Karpas-422 (cell line): ENCODE measurements at regions not wholly inside any gene's neighbourhood (a gene's known extent, or its start where the extent isn't known, plus 50 kb on each side); places are given as distances from the start of the nearest gene placed in this dataset.

Experiments used
- DNase-seq: peaks from one replicate; pipeline ENCODE4 v3.0.0-alpha.2; 2015
- H2AFZ ChIP-seq: fragments of 200-600 bp; sonication (generic); 2 replicates; pipeline ENCODE4 v1.6.1; 2014; ENCODE audit warnings: antibody characterized with exemption, low read length, mixed read lengths
- H3K27ac ChIP-seq: fragments of 200-600 bp; sonication (generic); 2 replicates; pipeline ENCODE4 v1.5.1; 2014; ENCODE audit warnings: mild to moderate bottlenecking, low read length, moderate library complexity
- H3K27me3 ChIP-seq: fragments of 200-600 bp; sonication (generic); 2 replicates; pipeline ENCODE4 v1.6.1; 2014; ENCODE audit warnings: low read length, mixed read lengths
- H3K36me3 ChIP-seq: fragments of 200-600 bp; sonication (generic); 2 replicates; pipeline ENCODE4 v1.6.1; 2014; ENCODE audit warnings: low read length, mixed read lengths; ENCODE audit not compliant: insufficient read depth
- H3K4me1 ChIP-seq: fragments of 200-600 bp; sonication (generic); 2 replicates; pipeline ENCODE4 v1.6.1; 2014; ENCODE audit warnings: mild to moderate bottlenecking, low read length, mixed read lengths
- H3K4me2 ChIP-seq: fragments of 200-600 bp; sonication (generic); 2 replicates; pipeline ENCODE4 v1.6.1; 2014; ENCODE audit warnings: low read length, low read depth, mild to moderate bottlenecking; ENCODE audit not compliant: poor library complexity, severe bottlenecking
- H3K4me3 ChIP-seq: fragments of 200-600 bp; sonication (generic); 2 replicates; pipeline ENCODE4 v1.5.1; 2014; ENCODE audit warnings: mild to moderate bottlenecking, antibody characterized with exemption, low read length, mixed read lengths
- H3K79me2 ChIP-seq: fragments of 200-600 bp; sonication (generic); 2 replicates; pipeline ENCODE4 v1.6.1; 2014; ENCODE audit warnings: mild to moderate bottlenecking, low read length, mixed read lengths
- H3K9ac ChIP-seq: fragments of 200-600 bp; sonication (generic); 2 replicates; pipeline ENCODE4 v1.6.0; 2014; ENCODE audit warnings: low read length
- H3K9me2 ChIP-seq: fragments of 200-600 bp; sonication (generic), shearing (Covaris generic); replicated peaks from 2 replicates; pipeline ENCODE4 v1.6.0; 2014; ENCODE audit warnings: mild to moderate bottlenecking, low read length, moderate library complexity; ENCODE audit not compliant: insufficient read depth
- H3K9me3 ChIP-seq: fragments of 300-700, 200-600 bp; sonication (generic); 2 replicates; pipeline ENCODE4 v1.6.1; 2014; ENCODE audit warnings: low read length, mixed read lengths
- H4K20me1 ChIP-seq: fragments of 200-600 bp; sonication (generic); 2 replicates; pipeline ENCODE4 v1.6.1; 2014; ENCODE audit warnings: mild to moderate bottlenecking, antibody characterized with exemption, low read length, low read depth; ENCODE audit not compliant: insufficient read depth

- no peak overlapping the region for H2AFZ ChIP-seq
- H3K27me3 ChIP-seq = no peaks in the 10 kb centered on the region
- no peaks in the 10 kb centered on the region for H3K4me1 ChIP-seq
Measured at GRCh38 chr13:26456650-26457049, 100.8 kb upstream of the WASF3 start.

DNA sequence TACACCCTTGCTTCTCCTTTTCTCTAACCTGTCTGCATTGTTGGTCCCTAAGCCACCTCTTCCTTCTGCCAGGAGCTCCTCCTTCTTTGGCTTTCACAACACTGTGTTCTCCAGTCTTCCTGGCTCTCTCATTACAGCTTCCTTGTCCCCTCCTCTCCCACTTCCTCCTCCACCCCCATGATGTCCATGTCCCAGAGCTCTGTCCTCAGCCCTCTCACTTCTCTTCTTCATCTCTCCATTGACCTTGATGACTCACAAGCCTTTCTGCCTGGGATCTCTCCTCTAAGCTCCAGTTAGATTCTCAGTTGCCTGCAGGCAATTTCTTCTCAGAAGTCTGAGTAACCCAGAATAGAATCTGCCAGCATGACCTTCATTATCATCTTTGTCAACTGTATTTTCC is 100.3 kb upstream of the WASF3 start:
- Histone ChIP-seq H3K4me1 (no peaks in the 10 kb centered on the region), H2AFZ (no peak overlapping the region), H3K27ac (no peak overlapping the region), H3K9me2 (no peaks in the 10 kb centered on the region), H3K36me3 (no peaks in the 10 kb centered on the region), H3K27me3 (no peaks in the 10 kb centered on the region), H3K9ac (no peak overlapping the region), H4K20me1 (no peaks in the 10 kb centered on the region), H3K79me2 (no peaks in the 10 kb centered on the region), H3K4me2 (no peak overlapping the region), H3K4me3 (no peak overlapping the region), H3K9me3 (no peaks in the 10 kb centered on the region)
- DNase-seq = no peak

More at GRCh38 chr13:26456650-26457049, 100.8 kb upstream of the WASF3 start:
- Histone ChIP-seq H4K20me1 (no peaks in the 10 kb centered on the region), H3K79me2 (no peaks in the 10 kb centered on the region), H3K9me3 (no peaks in the 10 kb centered on the region), H3K9ac (no peak overlapping the region), H3K4me2 (no peak overlapping the region), H3K9me2 (no peaks in the 10 kb centered on the region), H3K4me3 (no peak overlapping the region), H3K36me3 (no peaks in the 10 kb centered on the region), H3K27ac (no peak overlapping the region)
- DNase-seq = no peak

DNA sequence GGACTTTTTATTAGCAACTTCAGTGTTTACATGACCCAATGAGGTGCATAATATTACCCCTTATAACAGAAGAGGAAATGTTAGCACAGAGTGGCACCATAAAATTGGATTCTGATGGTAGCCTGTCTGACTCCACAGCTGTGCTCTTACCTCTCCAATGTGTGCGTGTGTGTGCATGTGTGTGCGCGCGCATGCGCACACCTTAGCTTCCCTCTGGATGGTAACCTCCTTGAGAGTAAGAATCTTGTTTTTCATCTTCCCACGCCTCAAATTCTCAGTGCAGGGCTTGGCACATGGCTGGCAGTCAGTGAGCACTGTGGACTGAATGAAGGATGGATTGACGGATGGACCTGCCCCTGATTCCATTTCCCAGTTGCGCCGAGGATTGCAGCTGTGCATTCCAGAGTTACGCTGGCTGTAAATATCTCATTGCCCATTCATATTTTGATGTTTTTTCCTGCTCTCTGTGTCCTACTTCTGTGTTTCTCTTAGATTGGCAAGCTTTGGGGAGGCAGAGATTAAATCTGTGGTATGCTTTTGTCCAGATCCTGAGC is 99.2 kb upstream of the WASF3 start:
- Histone ChIP-seq H3K4me3 (no peak overlapping the region), H3K36me3 (no peaks in the 10 kb centered on the region), H3K4me2 (no peak overlapping the region), H2AFZ (no peak overlapping the region), H3K4me1 (no peaks in the 10 kb centered on the region), H3K27me3 (no peaks in the 10 kb centered on the region), H3K9me2 (no peaks in the 10 kb centered on the region), H3K27ac (no peak overlapping the region), H4K20me1 (no peaks in the 10 kb centered on the region), H3K9me3 (no peaks in the 10 kb centered on the region), H3K9ac (no peak overlapping the region), H3K79me2 (no peaks in the 10 kb centered on the region)
- no peak for DNase-seq

DNA sequence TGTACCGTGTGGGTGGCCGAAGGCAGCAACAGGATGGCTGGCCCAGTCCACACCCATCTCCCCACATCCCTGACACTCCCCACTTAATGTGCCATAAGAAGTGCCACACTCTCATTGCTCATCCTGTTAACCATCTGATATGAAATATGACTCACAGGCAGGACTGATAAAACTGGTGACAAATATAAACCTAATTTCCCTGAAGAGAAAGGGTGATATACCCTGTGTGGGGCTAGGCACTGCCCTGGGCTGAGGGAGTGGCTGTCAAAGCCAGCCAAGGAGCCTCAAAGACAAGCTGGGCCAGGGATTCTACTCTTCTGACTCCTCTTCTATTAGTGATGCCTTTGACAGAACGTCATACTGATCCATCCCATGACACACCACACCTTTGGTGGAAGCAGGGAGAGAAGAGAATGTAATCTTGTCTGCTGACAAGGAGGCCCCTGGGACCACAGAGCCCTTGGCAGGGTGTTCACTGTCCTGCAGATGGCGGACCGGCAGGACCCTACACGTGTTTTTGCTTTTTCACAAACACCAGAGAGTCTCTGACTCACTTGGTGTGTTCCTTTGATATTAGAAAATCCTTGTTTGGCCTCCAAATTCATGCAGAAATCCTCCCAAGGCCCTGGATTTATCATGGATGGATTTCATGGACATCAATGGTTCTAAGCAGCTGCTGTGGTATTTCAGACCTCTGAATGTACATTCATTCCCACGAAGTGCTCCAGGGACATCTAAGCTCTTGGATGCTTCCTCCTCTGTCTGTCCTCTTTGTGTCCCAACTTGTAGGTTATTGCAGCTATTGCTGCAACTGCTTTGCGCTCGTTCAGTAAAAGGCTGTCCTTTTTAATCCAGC is 98.0 kb upstream of the WASF3 start:
- H3K4me3 ChIP-seq = no peak overlapping the region
- H3K4me1 ChIP-seq = peaks cover 4% of the 10 kb centered on the region; the same call in 1 of the 2 replicates
- H3K27ac ChIP-seq = no peak overlapping the region
- no peaks in the 10 kb centered on the region for H4K20me1 ChIP-seq
- H3K27me3 ChIP-seq = no peaks in the 10 kb centered on the region
- no peak overlapping the region for H2AFZ ChIP-seq
- no peak overlapping the region for H3K9ac ChIP-seq
- H3K36me3 ChIP-seq = no peaks in the 10 kb centered on the region
- DNase-seq = no peak
- H3K9me2 ChIP-seq = no peaks in the 10 kb centered on the region
- H3K79me2 ChIP-seq = no peaks in the 10 kb centered on the region
- no peaks in the 10 kb centered on the region for H3K9me3 ChIP-seq
- no peak overlapping the region for H3K4me2 ChIP-seq

GRCh38 chr13:26460648-26461047 is 96.8 kb upstream of the WASF3 start:
- Histone ChIP-seq H3K9ac (no peak overlapping the region), H3K9me3 (no peaks in the 10 kb centered on the region), H3K27ac (no peak overlapping the region), H3K4me2 (no peak overlapping the region), H3K9me2 (no peaks in the 10 kb centered on the region), H3K36me3 (no peaks in the 10 kb centered on the region), H2AFZ (no peak overlapping the region), H3K79me2 (no peaks in the 10 kb centered on the region), H3K27me3 (no peaks in the 10 kb centered on the region), H3K4me1 (peaks cover 4% of the 10 kb centered on the region; the same call in 1 of the 2 replicates), H4K20me1 (no peaks in the 10 kb centered on the region), H3K4me3 (no peak overlapping the region)
- no peak for DNase-seq

GRCh38 chr13:26463296-26463695 is 94.2 kb upstream of the WASF3 start:
- H2AFZ ChIP-seq = no peak overlapping the region
- H3K27ac ChIP-seq = no peak overlapping the region
- H3K9ac ChIP-seq = no peak overlapping the region
- H3K79me2 ChIP-seq = no peaks in the 10 kb centered on the region
- H3K4me2 ChIP-seq = no peak overlapping the region
- no peak overlapping the region for H3K4me3 ChIP-seq
- no peaks in the 10 kb centered on the region for H3K9me3 ChIP-seq
- H3K9me2 ChIP-seq = no peaks in the 10 kb centered on the region
- no peaks in the 10 kb centered on the region for H4K20me1 ChIP-seq
- H3K4me1 ChIP-seq = peaks cover 4% of the 10 kb centered on the region; the same call in 1 of the 2 replicates
- DNase-seq = no peak
- H3K36me3 ChIP-seq = no peaks in the 10 kb centered on the region
- H3K27me3 ChIP-seq = no peaks in the 10 kb centered on the region

GRCh38 chr13:26463848-26464247 is 93.6 kb upstream of the WASF3 start:
- Histone ChIP-seq H3K27ac (no peak overlapping the region), H3K27me3 (no peaks in the 10 kb centered on the region), H3K4me2 (no peak overlapping the region), H3K9me2 (no peaks in the 10 kb centered on the region), H3K36me3 (no peaks in the 10 kb centered on the region), H3K79me2 (no peaks in the 10 kb centered on the region), H2AFZ (no peak overlapping the region), H3K9me3 (no peaks in the 10 kb centered on the region), H3K4me3 (no peak overlapping the region), H4K20me1 (no peaks in the 10 kb centered on the region), H3K4me1 (peaks cover 4% of the 10 kb centered on the region; the same call in 1 of the 2 replicates), H3K9ac (no peak overlapping the region)
- no peak for DNase-seq

DNA sequence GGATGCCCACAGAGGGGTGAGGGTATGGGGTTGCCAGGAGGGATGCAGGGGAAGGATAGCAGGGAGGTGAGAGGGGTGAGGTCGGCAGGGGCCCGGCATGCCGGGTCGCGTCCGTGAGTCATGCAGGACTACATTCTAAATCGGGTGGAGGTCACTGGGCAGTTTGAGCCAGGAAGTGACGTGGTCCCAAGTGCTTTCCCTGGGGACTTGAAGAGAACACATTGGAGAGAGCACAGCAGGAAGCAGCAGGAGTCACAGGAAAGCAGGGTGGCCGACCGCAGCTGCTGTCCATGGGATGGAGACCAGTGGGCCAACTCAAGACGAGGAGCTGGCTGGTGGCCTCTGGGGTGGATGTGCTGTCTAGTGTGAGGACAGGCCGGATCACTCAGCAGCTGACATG is 92.0 kb upstream of the WASF3 start:
- no peak overlapping the region for H3K9ac ChIP-seq
- no peaks in the 10 kb centered on the region for H3K27me3 ChIP-seq
- H3K4me3 ChIP-seq = no peak overlapping the region
- no peaks in the 10 kb centered on the region for H3K9me2 ChIP-seq
- no peak overlapping the region for H3K27ac ChIP-seq
- no peaks in the 10 kb centered on the region for H3K36me3 ChIP-seq
- H3K79me2 ChIP-seq = no peaks in the 10 kb centered on the region
- H3K4me2 ChIP-seq = no peak overlapping the region
- no peak for DNase-seq
- no peaks in the 10 kb centered on the region for H3K9me3 ChIP-seq
- no peaks in the 10 kb centered on the region for H4K20me1 ChIP-seq
- no peak overlapping the region for H2AFZ ChIP-seq
- peaks cover 4% of the 10 kb centered on the region; the same call in 1 of the 2 replicates for H3K4me1 ChIP-seq
